Tongue (tissue), 1 donor: ENCODE measurements at regions not wholly inside any gene's neighbourhood (a gene's known extent, or its start where the extent isn't known, plus 50 kb on each side); places are given as distances from the start of the nearest gene placed in this dataset.

ENCODE experiments used
- DNase-seq: peaks from one replicate; pipeline ENCODE4 v3.0.0-alpha.2; 2015

DNA sequence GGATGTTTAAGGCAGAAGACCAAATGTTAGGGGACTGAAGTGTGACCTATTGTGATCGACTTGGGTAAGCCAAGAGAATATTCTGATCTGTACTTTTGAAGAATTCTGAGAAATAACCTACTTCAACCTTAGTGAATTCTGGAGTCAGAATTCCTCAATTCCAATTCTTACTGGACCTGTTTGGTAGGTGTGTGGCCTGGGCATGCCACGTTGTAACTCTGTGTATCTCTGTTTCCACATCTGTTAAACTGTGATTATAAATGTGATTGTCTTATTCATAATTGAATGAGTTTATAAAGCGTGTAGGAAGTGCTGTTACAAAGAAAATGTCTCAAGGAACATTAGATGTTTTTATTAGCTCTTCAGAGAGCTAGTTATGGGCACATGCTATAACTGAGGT lies 64.5 kb downstream of the TUSC1 start:
- DNase-seq = no peak

- DNase-seq = no peak
These were observed 75.1 kb downstream of the TUSC1 start for GRCh38 chr9:25603106-25603505.

DNA sequence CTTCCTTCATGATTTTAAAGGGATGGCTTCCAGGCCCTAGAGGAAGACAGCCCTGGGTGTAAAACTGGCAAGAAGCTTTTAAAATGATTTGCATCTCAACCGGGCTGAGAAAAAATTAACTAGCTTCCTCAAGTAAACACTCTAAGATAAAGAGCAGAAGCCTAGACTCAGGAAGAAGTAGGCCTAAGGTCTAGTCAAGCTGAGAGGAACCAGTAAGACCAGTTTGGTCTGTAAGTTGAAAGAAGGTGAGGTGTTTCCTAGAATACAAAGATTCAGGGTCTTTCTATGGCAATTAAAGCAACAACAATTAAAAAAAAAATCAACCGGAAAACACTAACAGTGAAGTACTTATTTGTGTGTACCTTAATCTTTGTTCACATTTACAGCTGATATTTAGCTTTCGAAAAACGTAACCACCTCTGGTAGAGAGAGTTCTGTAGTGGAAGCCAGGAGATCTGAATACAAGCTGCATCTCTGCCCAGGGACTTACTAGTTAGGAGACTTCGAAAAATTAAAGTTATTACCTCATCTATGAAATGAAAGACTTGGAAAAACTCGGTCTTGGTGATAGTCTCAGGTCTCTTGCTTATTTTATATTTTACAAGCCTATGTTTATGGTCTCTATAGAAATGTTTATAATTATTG lies 75.7 kb downstream of the TUSC1 start:
- peak; percentile 22 for DNase-seq

- DNase-seq = no peak
These were observed 77.7 kb downstream of the TUSC1 start for GRCh38 chr9:25600501-25600900.

GRCh38 chr9:25584611-25585010 lies 93.6 kb downstream of the TUSC1 start:
- no peak for DNase-seq

DNA sequence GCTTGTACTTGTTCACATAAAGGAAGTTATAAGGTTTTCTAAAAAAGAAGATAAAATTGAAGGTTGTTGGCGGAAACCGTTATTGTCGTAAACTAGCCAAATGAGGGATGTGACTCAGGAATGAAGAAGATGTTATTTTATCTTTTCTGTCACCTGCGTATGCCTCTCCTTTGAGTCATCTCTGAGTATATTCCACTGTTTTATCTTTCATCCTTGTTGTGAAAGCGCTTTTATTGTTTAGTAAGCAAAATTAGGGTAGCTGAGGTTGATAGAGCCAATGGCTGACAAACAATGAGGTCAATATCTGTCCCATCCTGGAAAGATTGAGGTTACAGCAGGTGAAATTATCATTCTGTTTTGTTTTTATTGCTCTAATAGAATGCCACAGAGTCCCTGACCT lies 105.0 kb downstream of the TUSC1 start:
- DNase-seq = no peak

DNA sequence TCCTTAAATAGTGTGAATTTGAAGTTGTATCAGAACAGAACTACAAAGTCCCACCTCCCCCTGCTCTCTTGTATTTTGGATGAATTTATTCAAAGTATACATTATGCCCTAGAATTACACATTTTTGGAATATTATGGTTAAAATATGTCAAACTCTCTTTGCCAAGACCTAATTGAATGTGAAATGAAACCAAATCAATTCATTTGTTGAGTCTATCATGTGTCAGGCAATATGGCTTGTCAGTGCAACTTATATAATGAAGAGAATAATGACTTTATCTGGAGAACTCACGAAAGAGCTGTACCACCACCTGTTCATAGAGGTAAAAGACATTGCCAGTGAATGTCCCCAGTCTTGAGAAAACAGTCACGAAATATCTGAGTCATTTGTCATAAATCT lies 106.8 kb downstream of the TUSC1 start:
- no peak for DNase-seq

DNA sequence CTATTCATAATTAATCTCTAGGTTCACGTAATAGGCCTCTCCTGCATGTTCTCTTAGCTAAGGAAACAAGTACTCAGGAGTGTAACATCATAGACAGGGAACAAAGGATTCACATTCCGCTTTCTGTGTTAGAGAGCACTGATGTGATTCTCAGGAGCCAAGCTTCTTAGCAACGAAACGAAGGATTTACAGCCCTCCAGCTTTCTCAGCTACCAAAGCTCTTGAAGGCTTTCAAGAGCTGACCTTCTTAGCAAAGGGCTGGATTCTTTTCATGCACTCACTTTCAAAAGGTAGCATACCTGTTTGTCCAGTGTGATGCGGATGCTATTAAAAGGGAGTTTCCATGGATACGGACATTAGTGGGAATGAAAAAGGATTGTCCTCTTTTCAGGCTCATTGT lies 107.4 kb downstream of the TUSC1 start:
- no peak for DNase-seq

DNA sequence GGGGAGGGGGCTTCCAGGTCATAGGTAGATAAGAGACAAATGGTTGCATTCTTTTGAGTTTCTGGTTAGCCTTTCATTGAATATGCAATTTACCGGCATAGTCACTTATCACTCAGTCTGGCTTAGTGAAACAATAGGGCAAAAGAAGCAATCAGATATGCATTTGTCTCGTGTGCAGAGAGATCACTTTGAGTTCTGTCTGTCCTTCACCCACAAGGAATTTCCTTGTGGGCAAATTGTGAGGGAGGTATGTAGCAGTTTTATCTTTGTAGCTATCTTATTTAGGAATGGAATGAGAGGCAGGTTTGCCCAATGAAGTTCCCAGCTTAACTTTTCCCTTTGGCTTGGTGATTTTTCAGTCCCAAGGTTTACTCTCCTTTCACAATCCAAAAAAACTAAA lies 116.1 kb downstream of the TUSC1 start:
- no peak for DNase-seq

- DNase-seq = no peak
These were observed 120.5 kb downstream of the TUSC1 start for GRCh38 chr9:25557645-25558300.

DNA sequence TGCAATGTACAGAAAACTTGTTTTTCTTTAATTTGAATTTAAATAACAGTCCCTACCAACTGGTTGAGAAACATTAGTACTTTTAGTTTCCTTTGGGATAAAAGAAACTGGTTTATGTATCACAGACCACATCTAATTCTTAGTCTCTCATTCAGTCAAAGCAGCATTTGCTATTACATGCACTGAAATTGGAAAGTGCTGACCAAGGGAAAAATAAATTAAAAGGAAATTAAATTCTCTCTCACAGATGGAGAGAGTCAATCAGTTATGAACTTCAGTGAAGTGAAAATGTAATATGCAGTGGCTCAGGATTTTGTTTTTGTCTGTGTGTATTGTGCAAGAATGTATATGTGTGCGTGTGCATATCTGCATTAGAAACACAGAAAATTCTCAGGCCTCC lies 121.7 kb downstream of the TUSC1 start:
- DNase-seq = no peak

GRCh38 chr9:25548847-25549246 lies 129.4 kb downstream of the TUSC1 start:
- no peak for DNase-seq

DNA sequence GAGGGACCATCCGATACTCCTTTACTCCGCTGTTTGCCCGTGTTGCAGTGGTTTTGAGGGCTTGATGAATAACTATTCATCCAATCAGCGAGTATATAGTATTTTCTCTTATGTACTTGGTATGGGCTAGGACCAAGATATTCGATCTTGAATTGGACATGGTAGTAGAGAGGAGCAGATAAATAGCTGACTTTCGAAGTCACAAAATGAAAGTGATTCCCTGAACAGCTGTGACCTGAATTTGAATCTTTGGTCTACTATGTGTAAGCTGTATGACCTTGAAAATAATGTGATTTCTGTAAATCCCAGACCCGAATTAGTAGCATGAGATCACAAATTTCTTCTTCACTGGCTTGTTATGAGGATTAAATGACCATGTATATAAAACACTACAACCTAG lies 134.4 kb downstream of the TUSC1 start:
- DNase-seq = no peak

GRCh38 chr9:25542319-25542718 lies 135.9 kb downstream of the TUSC1 start:
- no peak for DNase-seq

GRCh38 chr9:25537808-25538207 lies 140.4 kb downstream of the TUSC1 start:
- DNase-seq = no peak

GRCh38 chr9:25519286-25519685 lies 159.0 kb downstream of the TUSC1 start:
- no peak for DNase-seq

- no peak for DNase-seq
These were observed 160.5 kb downstream of the TUSC1 start for GRCh38 chr9:25517701-25518100.

GRCh38 chr9:25513509-25514033 lies 164.7 kb downstream of the TUSC1 start:
- no peak for DNase-seq

DNA sequence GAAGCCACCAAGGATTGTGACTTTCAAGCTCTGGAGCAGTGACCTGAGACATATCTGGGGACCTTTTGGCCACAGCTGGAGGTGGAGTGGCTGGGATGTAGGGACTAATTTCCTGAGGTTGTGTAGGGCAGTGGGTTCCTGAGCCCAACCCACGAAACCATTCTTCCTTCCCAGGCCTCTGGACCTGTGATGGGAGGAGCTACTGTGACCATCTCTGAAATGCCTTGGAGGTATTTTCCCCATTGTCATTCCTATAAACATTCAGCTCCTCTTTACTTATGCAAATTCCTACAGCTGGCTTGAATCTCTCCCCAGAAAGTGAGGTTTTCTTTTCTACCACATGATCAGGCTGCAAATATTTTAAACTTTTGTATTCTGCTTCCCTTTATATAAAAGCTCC lies 172.6 kb downstream of the TUSC1 start:
- no peak for DNase-seq

DNA sequence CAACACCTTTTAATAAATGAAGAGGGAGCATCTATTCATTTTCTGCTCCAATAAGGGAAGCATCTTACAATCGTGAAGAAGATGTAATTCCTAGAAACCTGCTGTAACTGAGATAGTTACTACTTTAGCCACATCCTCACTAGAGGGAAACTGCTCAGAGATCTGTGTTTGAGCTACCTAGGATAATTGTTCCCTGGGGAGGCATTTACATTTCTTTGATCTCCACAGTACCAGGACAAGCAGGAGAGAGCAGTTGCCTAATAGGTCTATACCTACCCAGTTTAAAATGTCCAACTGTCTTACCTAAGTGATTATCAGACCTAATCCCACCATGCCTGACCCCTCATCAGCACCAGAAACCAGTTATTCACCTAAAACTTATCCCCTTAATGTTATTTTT lies 196.9 kb downstream of the TUSC1 start:
- no peak for DNase-seq

- no peak for DNase-seq
These were observed 197.5 kb downstream of the TUSC1 start for GRCh38 chr9:25480696-25481095.

GRCh38 chr9:25472681-25473080 lies 205.6 kb downstream of the TUSC1 start:
- DNase-seq = no peak

DNA sequence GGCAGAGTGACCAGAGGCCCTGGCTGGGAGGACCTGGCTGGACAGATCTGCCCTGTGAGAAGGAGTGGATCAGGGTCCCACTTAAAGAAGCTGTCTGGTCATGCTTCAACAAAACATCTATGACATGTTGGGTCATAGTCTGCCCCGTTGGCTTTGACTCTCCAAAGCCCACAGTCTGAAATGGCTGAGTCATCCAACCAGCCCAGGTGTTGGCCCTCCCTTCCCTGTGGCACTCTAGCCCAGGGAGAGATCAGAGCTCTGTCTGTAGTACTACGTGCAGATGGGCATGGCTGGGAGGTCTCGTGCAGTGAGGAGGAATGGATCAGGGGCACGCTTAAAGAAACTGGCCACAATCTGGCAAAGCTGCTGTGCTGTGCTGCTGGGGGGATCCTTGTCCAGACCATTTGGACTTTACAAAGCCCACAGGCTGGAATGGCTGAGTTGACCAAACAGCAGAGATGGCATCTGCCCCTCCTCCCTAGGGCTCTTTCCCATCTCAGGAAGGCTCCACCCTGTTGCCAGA lies 206.1 kb downstream of the TUSC1 start:
- DNase-seq = no peak

DNA sequence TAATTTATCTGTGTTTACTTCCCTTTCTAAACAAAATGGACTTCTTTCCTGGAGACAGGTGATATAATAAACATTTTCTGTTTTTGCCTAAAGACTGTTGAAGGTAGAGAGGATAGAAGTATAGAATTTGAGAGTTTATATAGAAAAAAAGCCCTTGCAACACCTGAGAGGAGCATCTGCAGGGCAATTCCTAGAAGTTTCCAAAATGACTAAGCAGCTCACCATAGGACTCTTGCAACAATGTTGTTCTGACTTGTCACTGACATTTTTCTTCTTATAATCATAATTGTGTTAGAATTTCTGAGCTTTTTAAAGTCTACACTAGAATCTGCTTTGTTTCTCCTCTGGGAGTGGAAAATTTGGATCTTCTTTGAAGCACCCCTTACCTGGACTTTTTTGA lies 216.8 kb downstream of the TUSC1 start:
- DNase-seq = no peak
